H1 (cell line): ENCODE measurements at regions not wholly inside any gene's neighbourhood (a gene's known extent, or its start where the extent isn't known, plus 50 kb on each side); places are given as distances from the start of the nearest gene placed in this dataset.

Experiments
- CTCF ChIA-PET: fragments of 300-600 bp; sonication (Branson Sonifier 250); formaldehyde crosslinking; loops from one replicate; lab custom pipeline; 2021; ENCODE audit not compliant: partially characterized antibody; lab: Charles Lee
- POLR2A ChIA-PET: fragments of 300-600 bp; sonication (Branson Sonifier 250); formaldehyde crosslinking; loops from one replicate; lab custom pipeline; 2021; ENCODE audit warnings: inconsistent platforms; ENCODE audit not compliant: partially characterized antibody; lab: Charles Lee
- DNase-seq, 2 experiments: peaks; one replicate each; pipeline versions ENCODE4 v3.0.0 to v3.0.0-alpha.2; 2010 to 2022; ENCODE audit warnings: low spot score in 2 of 2, low read depth in 1 of 2, mixed read lengths in 1 of 2
- FAIRE-seq: peaks from 2 replicates; lab custom pipeline; 2011; peaks lifted over from hg19 to GRCh38; lab: Jason Lieb, UNC
- H2AFZ ChIP-seq: 2 replicates; pipeline ENCODE4 v1.8.1; 2012; ENCODE audit warnings: low read length, inconsistent platforms
- H2AK5ac ChIP-seq: 2 replicates; pipeline ENCODE4 v1.6.1; 2013; ENCODE audit warnings: low read depth, low read length
- H2BK120ac ChIP-seq: replicated peaks from 2 replicates; pipeline ENCODE3; 2013; ENCODE audit warnings: low read depth, low read length, inconsistent platforms
- H2BK12ac ChIP-seq: 2 replicates; pipeline ENCODE4 v1.6.1; 2013; ENCODE audit warnings: low read depth, low read length
- H2BK15ac ChIP-seq: 2 replicates; pipeline ENCODE4 v1.6.1; 2013; ENCODE audit warnings: low read length
- H2BK20ac ChIP-seq: 2 replicates; pipeline ENCODE4 v1.6.1; 2013; ENCODE audit warnings: low read length
- H2BK5ac ChIP-seq: 2 replicates; pipeline ENCODE4 v1.6.1; 2013; ENCODE audit warnings: low read depth, low read length
- H3K14ac ChIP-seq: 2 replicates; pipeline ENCODE4 v1.6.1; 2013; ENCODE audit warnings: inconsistent platforms; ENCODE audit not compliant: insufficient read length
- H3K18ac ChIP-seq: 2 replicates; pipeline ENCODE4 v1.6.1; 2013; ENCODE audit warnings: low read length; ENCODE audit errors: extremely low read depth
- H3K23ac ChIP-seq: 2 replicates; pipeline ENCODE4 v1.6.1; 2013; ENCODE audit warnings: inconsistent platforms; ENCODE audit not compliant: insufficient read length
- H3K23me2 ChIP-seq: 2 replicates; pipeline ENCODE4 v1.6.1; 2013; ENCODE audit warnings: low read depth, low read length
- H3K27ac ChIP-seq: 2 replicates; pipeline ENCODE4 v1.6.1; 2011; ENCODE audit warnings: low read depth, low read length, inconsistent platforms
- H3K27me3 ChIP-seq, 4 experiments: replicated peaks in 1 of 4; 1 replicate in 1 of 4; 2 replicates in 3 of 4; pipeline versions ENCODE4 v1.6.1 to v1.8.1; 2011 to 2013; ENCODE audit warnings: low read length in 3 of 4, mild to moderate bottlenecking in 3 of 4, inconsistent platforms in 2 of 4, mixed read lengths in 2 of 4, moderate library complexity in 1 of 4; ENCODE audit not compliant: control insufficient read depth in 3 of 4, insufficient read depth in 3 of 4; ENCODE audit errors: extremely low read depth in 1 of 4
- H3K36me3 ChIP-seq, 4 experiments: 2 replicates each; pipeline versions ENCODE4 v1.6.1 to v1.8.1; 2011 to 2013; ENCODE audit warnings: mild to moderate bottlenecking in 4 of 4, low read length in 3 of 4, moderate library complexity in 2 of 4, control low read depth in 1 of 4, inconsistent platforms in 1 of 4; ENCODE audit not compliant: insufficient read depth in 4 of 4, control insufficient read depth in 2 of 4
- H3K4ac ChIP-seq: replicated peaks from 2 replicates; pipeline ENCODE3; 2013; ENCODE audit warnings: low read length, low read depth, mixed read lengths, inconsistent platforms; ENCODE audit not compliant: insufficient read length
- H3K4me1 ChIP-seq, 4 experiments: replicated peaks in 1 of 4; 1 replicate in 1 of 4; 2 replicates in 3 of 4; pipeline versions ENCODE4 v1.6.1 to v1.8.1; 2011 to 2013; ENCODE audit warnings: low read length in 3 of 4, inconsistent platforms in 2 of 4, mixed read lengths in 1 of 4; ENCODE audit not compliant: insufficient read depth in 4 of 4, control insufficient read depth in 3 of 4
- H3K4me2 ChIP-seq, 2 experiments: 2 replicates each; pipeline versions ENCODE4 v1.6.1 to v1.8.1; 2011 to 2013; ENCODE audit warnings: low read depth in 2 of 2, low read length in 2 of 2, control low read depth in 1 of 2, inconsistent platforms in 1 of 2, mild to moderate bottlenecking in 1 of 2; ENCODE audit not compliant: insufficient read depth in 1 of 2
- H3K4me3 ChIP-seq, 4 experiments: fragments of 200-600, 300-600 bp in 1 of 4; sonication (generic), shearing (Covaris generic), sonication (Bioruptor Twin) in 1 of 4; 2 replicates each; pipeline versions ENCODE4 v1.5.1 to v1.8.1; 2011 to 2016; ENCODE audit warnings: low read length in 4 of 4, low read depth in 3 of 4, control low read depth in 2 of 4, inconsistent platforms in 2 of 4, mild to moderate bottlenecking in 2 of 4, mixed read lengths in 1 of 4, moderate library complexity in 1 of 4; ENCODE audit not compliant: insufficient read depth in 2 of 4; ENCODE audit errors: extremely low read depth in 1 of 4
- H3K56ac ChIP-seq: replicated peaks from 2 replicates; pipeline ENCODE3; 2013; ENCODE audit warnings: low read depth, mild to moderate bottlenecking, mixed read lengths, low read length, inconsistent platforms; ENCODE audit not compliant: insufficient read length
- H3K79me1 ChIP-seq: 2 replicates; pipeline ENCODE4 v1.6.1; 2013; ENCODE audit warnings: low read depth, low read length, control low read depth
- H3K79me2 ChIP-seq, 2 experiments: 2 replicates each; pipeline versions ENCODE4 v1.6.1 to v1.8.1; 2012 to 2013; ENCODE audit warnings: low read length in 2 of 2, mild to moderate bottlenecking in 2 of 2, inconsistent platforms in 1 of 2; ENCODE audit not compliant: insufficient read depth in 2 of 2, control insufficient read depth in 1 of 2
- H3K9ac ChIP-seq, 4 experiments: replicated peaks in 1 of 4; 1 replicate in 1 of 4; 2 replicates in 3 of 4; pipeline versions ENCODE4 v1.6.1 to v1.8.1; 2011 to 2013; ENCODE audit warnings: low read depth in 3 of 4, low read length in 3 of 4, control low read depth in 2 of 4, mild to moderate bottlenecking in 2 of 4, moderate library complexity in 2 of 4, inconsistent platforms in 1 of 4; ENCODE audit errors: extremely low read depth in 1 of 4
- H3K9me3 ChIP-seq, 2 experiments: 2 replicates each; pipeline versions ENCODE4 v1.6.1 to v1.8.1; 2012 to 2013; ENCODE audit warnings: mild to moderate bottlenecking in 2 of 2, moderate library complexity in 2 of 2, control low read depth in 1 of 2, inconsistent platforms in 1 of 2, low read depth in 1 of 2, low read length in 1 of 2, mixed read lengths in 1 of 2; ENCODE audit not compliant: insufficient read depth in 2 of 2
- H4K20me1 ChIP-seq, 2 experiments: replicated peaks in 1 of 2; 2 replicates each; pipeline versions ENCODE3 to v1.8.1; 2011 to 2013; ENCODE audit warnings: inconsistent platforms in 2 of 2, low read length in 2 of 2, mild to moderate bottlenecking in 1 of 2; ENCODE audit not compliant: insufficient read depth in 2 of 2, control insufficient read depth in 1 of 2
- H4K5ac ChIP-seq: 2 replicates; pipeline ENCODE4 v1.6.1; 2013; ENCODE audit warnings: low read length, low read depth, mixed read lengths, inconsistent platforms; ENCODE audit not compliant: insufficient read length
- H4K8ac ChIP-seq: 2 replicates; pipeline ENCODE4 v1.8.0; 2013; ENCODE audit warnings: mild to moderate bottlenecking, moderate library complexity, low read length, inconsistent platforms; ENCODE audit not compliant: insufficient read depth; ENCODE audit errors: extremely low read depth
- H4K91ac ChIP-seq: replicated peaks from 2 replicates; pipeline ENCODE3; 2013; ENCODE audit warnings: low read length, mixed read lengths, inconsistent platforms; ENCODE audit not compliant: insufficient read length
- EZH2 ChIP-seq: fragments of 200-600 bp; sonication (generic); IDR thresholded peaks from 2 replicates; pipeline ENCODE4 v1.7.1; 2012; ENCODE audit warnings: low read depth, mild to moderate bottlenecking, moderate library complexity, low read length, inconsistent platforms; ENCODE audit not compliant: severe bottlenecking
- HDAC2 ChIP-seq, 2 experiments: fragments of 300-600 bp in 1 of 2; sonication (generic) in 1 of 2; IDR thresholded peaks; 2 replicates each; pipeline ENCODE4 v1.6.1; 2011 to 2012; ENCODE audit warnings: low read depth in 2 of 2, low read length in 2 of 2, mild to moderate bottlenecking in 2 of 2, moderate library complexity in 2 of 2, borderline replicate concordance in 1 of 2, inconsistent platforms in 1 of 2
- NRF1 ChIP-seq: IDR thresholded peaks from 2 replicates; pipeline ENCODE4 v1.6.1; 2011; ENCODE audit warnings: mild to moderate bottlenecking, low read depth, low read length, improper control_type of control experiment
- POLR2A ChIP-seq, 2 experiments: IDR thresholded peaks; 1 replicate in 1 of 2; 2 replicates in 1 of 2; pipeline ENCODE4 v1.6.1; 2011; ENCODE audit warnings: low read depth in 2 of 2, low read length in 2 of 2, mild to moderate bottlenecking in 2 of 2; ENCODE audit errors: control extremely low read depth in 1 of 2
- POU5F1 ChIP-seq: IDR thresholded peaks from 2 replicates; pipeline ENCODE4 v1.6.1; 2011; ENCODE audit warnings: low read depth, mild to moderate bottlenecking, low read length, moderate library complexity
- SRF ChIP-seq: IDR thresholded peaks from 2 replicates; pipeline ENCODE4 v1.6.1; 2011; ENCODE audit warnings: mild to moderate bottlenecking, low read depth, low read length, moderate library complexity
- WGBS, 2 experiments: shearing (Covaris generic) in 1 of 2; methylation state at CpG; one replicate each; pipeline versions ENCODE4 v1.1.6 to v1.1.7; 2013 to 2015; ENCODE audit warnings: low lambda C conversion rate in 2 of 2, mixed read lengths in 2 of 2, inconsistent platforms in 1 of 2, low coverage in 1 of 2, missing lambda C conversion rate in 1 of 2; ENCODE audit not compliant: insufficient replicate concordance in 2 of 2, insufficient coverage in 1 of 2, insufficient read length in 1 of 2; ENCODE audit errors: extremely low coverage in 1 of 2, missing lambda C conversion rate in 1 of 2; 5-methylcytosine and 5-hydroxymethylcytosine counted together

- no peak overlapping the region for H2BK120ac ChIP-seq
- H4K8ac ChIP-seq: no peak overlapping the region
- no peak overlapping the region for H3K23ac ChIP-seq
- no peak overlapping the region for H3K18ac ChIP-seq
- TF ChIP-seq POU5F1 (no peak), HDAC2 (IDR thresholded peaks at IDR 0.05; ENCODE audit: borderline replicate concordance in 1 of 2, low read depth in 2 of 2, low read length in 2 of 2) (no peak), NRF1 (no peak), POLR2A (IDR thresholded peaks at IDR 0.05; ENCODE audit: control extremely low read depth in 1 of 2, low read depth in 2 of 2, low read length in 2 of 2) (no peak), EZH2 (no peak), SRF (no peak)
- POLR2A ChIA-PET: no interaction called here
- H3K79me2 ChIP-seq: no peaks in the 10 kb centered on the region
- no peak overlapping the region for H3K4me3 ChIP-seq
- H3K9ac ChIP-seq: no peak overlapping the region
- CTCF ChIA-PET: interaction anchor here (2.5 kb wide), 1 partner anchor 8 kb away, joined by 9 read pairs; no protein-coding TSS in a partner anchor
- H2BK15ac ChIP-seq: no peak overlapping the region
- H3K27me3 ChIP-seq: no peaks in the 10 kb centered on the region
- H2AK5ac ChIP-seq: no peak overlapping the region
- H3K27ac ChIP-seq: no peak overlapping the region
- H4K20me1 ChIP-seq: no peaks in the 10 kb centered on the region
- H2BK5ac ChIP-seq: no peak overlapping the region
- no peak overlapping the region for H3K14ac ChIP-seq
- DNase-seq (no peak), FAIRE-seq (no peak)
- no peaks in the 10 kb centered on the region for H3K23me2 ChIP-seq
- WGBS, 2 experiments: 73% methylated on average over 1 of the region's 1 CpG; no CpG with 5 or more reads in 1 of the 2 experiments
- H3K4ac ChIP-seq: no peak overlapping the region
- H3K9me3 ChIP-seq: peaks cover 10 to 11% of the 10 kb centered on the region in 2 experiments; a peak in 3 of 4 replicates
- no peak overlapping the region for H4K5ac ChIP-seq
- no peak overlapping the region for H2AFZ ChIP-seq
- 0 out of 8 replicates have a peak, but pooled peaks cover 0 to 4% (median 0%) of the 10 kb centered on the region in 4 experiments for H3K36me3 ChIP-seq
- no peak overlapping the region for H4K91ac ChIP-seq
- H2BK20ac ChIP-seq: no peak overlapping the region
- H2BK12ac ChIP-seq: no peak overlapping the region
- H3K4me2 ChIP-seq: no peak overlapping the region
- H3K79me1 ChIP-seq: no peaks in the 10 kb centered on the region
- no peaks in the 10 kb centered on the region for H3K4me1 ChIP-seq
- H3K56ac ChIP-seq: no peak overlapping the region
These were observed 126.5 kb upstream of the WDFY3 start for GRCh38 chr4:85092943-85093342.
